Esophagus squamous epithelium (tissue), 5 donors: ENCODE measurements at regions not wholly inside any gene's neighbourhood (a gene's known extent, or its start where the extent isn't known, plus 50 kb on each side); places are given as distances from the start of the nearest gene placed in this dataset.

ENCODE experiments used
- DNase-seq: peaks from one replicate; lab custom pipeline; 2025; lab: John Stamatoyannopoulos, UW
- H3K27ac ChIP-seq, 4 donors: fragments of 200-600 bp; sonication (generic); one replicate each; pipeline ENCODE4 v1.5.1; 2016 to 2019; ENCODE audit warnings: mild to moderate bottlenecking in 1 of 4
- H3K27me3 ChIP-seq, 4 donors: fragments of 200-600 bp; sonication (generic); 1 replicate in 3 of 4; 2 replicates in 1 of 4; pipeline versions ENCODE4 v1.5.1 to v1.6.0; 2017 to 2021; ENCODE audit warnings: antibody characterized with exemption in 1 of 4
- H3K36me3 ChIP-seq, 3 donors: fragments of 200-600 bp; sonication (generic); one replicate each; pipeline ENCODE4 v1.5.1; 2016 to 2019
- H3K4me1 ChIP-seq, 3 donors: fragments of 200-600 bp; sonication (generic); one replicate each; pipeline ENCODE4 v1.5.1; 2017 to 2019
- H3K4me3 ChIP-seq, 4 donors: fragments of 200-600 bp; sonication (generic); 1 replicate in 3 of 4; 2 replicates in 1 of 4; pipeline ENCODE4 v1.5.1; 2016 to 2019; ENCODE audit warnings: mild to moderate bottlenecking in 2 of 4, moderate library complexity in 1 of 4
- H3K9me3 ChIP-seq, 3 donors: fragments of 200-600 bp; sonication (generic); one replicate each; pipeline ENCODE4 v1.5.1; 2016 to 2019
- POLR2A ChIP-seq, 4 donors: fragments of 450-650 bp; IDR thresholded peaks; one replicate each; pipeline ENCODE4 v1.6.1; 2017; ENCODE audit warnings: antibody characterized with exemption in 4 of 4, mild to moderate bottlenecking in 4 of 4, moderate library complexity in 3 of 4
- WGBS, 2 donors: methylation state at CpG; one replicate each; pipeline ENCODE4 v1.1.5; 2018; 5-methylcytosine and 5-hydroxymethylcytosine counted together
- intact Hi-C: fragments of 100-400 bp; cut with DNase I; formaldehyde crosslinking; loops from one replicate; pipeline ENCODE4 v1.15.0; 2022
- TF ChIP-seq, protein P1 (sequence below), 6 experiments: fragments of 450-650 bp in 4 of 6; fragments of 200-600 bp in 2 of 6; sonication (generic) in 2 of 6; IDR thresholded peaks; one replicate each; pipeline ENCODE4 v1.5.1; 2016 to 2019; ENCODE audit warnings: antibody characterized with exemption in 6 of 6, mild to moderate bottlenecking in 4 of 6, moderate library complexity in 4 of 6
- donor health status: DM: yes; HTN: yes; CAD: no.

GRCh38 chr7:64099656-64100531 is 54.7 kb downstream of the ZNF727 start:
- H3K36me3 ChIP-seq, result no peaks in the 10 kb centered on the region
- DNase-seq, result no peak
- peaks cover 0 to 81% (median 62%) of the 10 kb centered on the region in 3 donors for H3K9me3 ChIP-seq
- TF ChIP-seq POLR2A (IDR thresholded peaks at IDR 0.05), result no peak
- TF ChIP-seq, protein P1, sequence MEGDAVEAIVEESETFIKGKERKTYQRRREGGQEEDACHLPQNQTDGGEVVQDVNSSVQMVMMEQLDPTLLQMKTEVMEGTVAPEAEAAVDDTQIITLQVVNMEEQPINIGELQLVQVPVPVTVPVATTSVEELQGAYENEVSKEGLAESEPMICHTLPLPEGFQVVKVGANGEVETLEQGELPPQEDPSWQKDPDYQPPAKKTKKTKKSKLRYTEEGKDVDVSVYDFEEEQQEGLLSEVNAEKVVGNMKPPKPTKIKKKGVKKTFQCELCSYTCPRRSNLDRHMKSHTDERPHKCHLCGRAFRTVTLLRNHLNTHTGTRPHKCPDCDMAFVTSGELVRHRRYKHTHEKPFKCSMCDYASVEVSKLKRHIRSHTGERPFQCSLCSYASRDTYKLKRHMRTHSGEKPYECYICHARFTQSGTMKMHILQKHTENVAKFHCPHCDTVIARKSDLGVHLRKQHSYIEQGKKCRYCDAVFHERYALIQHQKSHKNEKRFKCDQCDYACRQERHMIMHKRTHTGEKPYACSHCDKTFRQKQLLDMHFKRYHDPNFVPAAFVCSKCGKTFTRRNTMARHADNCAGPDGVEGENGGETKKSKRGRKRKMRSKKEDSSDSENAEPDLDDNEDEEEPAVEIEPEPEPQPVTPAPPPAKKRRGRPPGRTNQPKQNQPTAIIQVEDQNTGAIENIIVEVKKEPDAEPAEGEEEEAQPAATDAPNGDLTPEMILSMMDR (IDR thresholded peaks at IDR 0.05), result no peak
- WGBS, 2 donors, result 58% methylated on average over 7 of the region's 59 CpGs; no CpG with 5 or more reads in 1 of the 2 donors
- intact Hi-C loops, result no loop called here
- no peak overlapping the region for H3K4me3 ChIP-seq
- H3K27me3 ChIP-seq, result no peaks in the 10 kb centered on the region
- H3K4me1 ChIP-seq, result no peaks in the 10 kb centered on the region
- no peak overlapping the region for H3K27ac ChIP-seq

DNA sequence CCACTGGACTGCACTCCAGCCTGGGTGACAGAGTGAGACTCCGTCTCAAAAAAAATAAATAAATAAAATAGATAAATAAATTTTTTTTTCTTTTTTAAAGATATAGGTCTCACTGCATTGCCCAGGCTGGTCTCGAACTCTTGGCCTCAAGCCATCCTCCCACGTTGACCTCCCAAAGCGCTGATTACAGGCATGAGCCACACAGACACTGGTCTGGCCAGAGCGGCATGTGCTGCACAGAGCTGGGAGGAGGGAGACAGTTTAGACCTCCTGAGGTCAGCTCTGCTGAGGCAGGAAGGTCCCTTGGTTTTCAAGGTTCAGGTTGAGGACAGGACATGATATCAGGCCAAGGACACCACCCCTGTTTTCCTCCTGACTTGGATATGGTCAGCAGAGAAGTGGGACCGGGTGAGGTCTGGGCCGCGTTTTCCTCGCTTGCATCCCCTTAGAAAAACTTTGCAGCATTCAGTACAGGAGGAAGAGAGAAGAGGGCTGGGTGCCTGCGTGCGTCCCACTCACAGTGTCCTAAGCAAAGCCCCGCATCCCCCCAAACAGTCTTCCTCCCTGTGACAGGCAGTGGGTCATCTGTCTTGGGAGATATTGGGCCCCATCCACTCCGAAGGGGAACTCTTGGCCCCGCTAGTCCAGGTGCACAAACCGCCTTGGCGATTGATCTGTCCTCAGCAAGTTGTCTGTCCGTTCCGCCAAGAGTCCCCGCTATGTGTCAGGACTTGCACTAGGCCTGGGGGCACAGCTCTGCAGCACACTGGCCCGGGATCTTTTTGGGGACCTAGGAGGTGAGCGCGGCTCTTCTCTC is 56.1 kb downstream of the ZNF727 start:
- no peak for DNase-seq
- no peak overlapping the region for H3K4me3 ChIP-seq
- no peaks in the 10 kb centered on the region for H3K4me1 ChIP-seq
- no peaks in the 10 kb centered on the region for H3K36me3 ChIP-seq
- peaks cover 0 to 66% (median 56%) of the 10 kb centered on the region in 3 donors for H3K9me3 ChIP-seq
- H3K27me3 ChIP-seq, result no peaks in the 10 kb centered on the region
- no peak overlapping the region for H3K27ac ChIP-seq
- TF ChIP-seq, protein P1 (IDR thresholded peaks at IDR 0.05), result no peak
- no peak for TF ChIP-seq POLR2A (IDR thresholded peaks at IDR 0.05)
- 90 to 92% methylated on average over 19 to 22 of the region's 22 CpGs for WGBS, 2 donors
- intact Hi-C loops, result no loop called here

DNA sequence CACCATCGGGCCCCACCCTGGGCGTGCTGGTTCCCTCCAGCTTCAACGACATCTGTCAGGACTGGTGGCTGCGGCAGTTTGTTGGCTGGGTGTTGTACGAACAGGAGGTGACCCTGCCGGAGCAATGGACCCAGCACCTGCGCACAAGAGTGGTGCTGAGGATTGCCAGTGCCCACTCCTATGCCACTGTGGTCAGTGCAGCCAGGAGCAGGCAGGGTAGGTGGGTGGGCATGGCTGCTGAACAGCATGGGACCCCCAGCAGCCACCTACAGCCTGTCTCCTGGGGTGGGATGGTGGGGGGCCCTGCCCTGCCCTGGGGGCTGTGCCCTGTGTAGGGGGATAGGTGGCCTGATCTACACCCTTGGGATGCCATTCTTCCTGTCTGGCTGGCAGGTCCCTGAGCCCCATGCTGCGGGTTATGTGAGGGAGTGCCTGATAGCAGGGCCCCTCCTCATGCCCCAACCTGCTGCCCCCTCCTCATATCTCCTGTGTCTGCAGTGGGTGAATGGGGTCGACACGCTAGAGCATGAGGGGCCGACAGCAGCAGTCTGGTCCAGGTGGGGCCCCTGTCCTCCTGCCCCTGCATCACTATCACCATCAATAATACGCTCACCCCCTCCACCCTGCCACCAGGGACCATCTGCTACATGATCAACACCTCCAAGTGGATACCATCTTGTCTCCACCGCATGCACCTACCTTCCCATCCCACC is 56.9 kb downstream of the ZNF727 start:
- WGBS, 2 donors, result 83 to 85% methylated on average over 1 to 9 of the region's 13 CpGs
- Histone ChIP-seq H3K4me1 (no peaks in the 10 kb centered on the region), H3K27me3 (no peaks in the 10 kb centered on the region), H3K36me3 (no peaks in the 10 kb centered on the region), H3K9me3 (peaks cover 0 to 62% (median 53%) of the 10 kb centered on the region in 3 donors), H3K4me3 (no peak overlapping the region), H3K27ac (no peak overlapping the region)
- TF ChIP-seq, protein P1 (IDR thresholded peaks at IDR 0.05), result no peak
- TF ChIP-seq POLR2A (IDR thresholded peaks at IDR 0.05), result no peak
- DNase-seq, result no peak
- intact Hi-C loops, result no loop called here

GRCh38 chr7:64102656-64103400 is 57.6 kb downstream of the ZNF727 start:
- H3K4me1 ChIP-seq, result no peaks in the 10 kb centered on the region
- H3K27ac ChIP-seq, result no peak overlapping the region
- 77 to 90% methylated on average over 4 to 5 of the region's 14 CpGs for WGBS, 2 donors
- H3K27me3 ChIP-seq, result no peaks in the 10 kb centered on the region
- H3K36me3 ChIP-seq, result no peaks in the 10 kb centered on the region
- TF ChIP-seq, protein P1 (IDR thresholded peaks at IDR 0.05), result no peak
- no peak for TF ChIP-seq POLR2A (IDR thresholded peaks at IDR 0.05)
- DNase-seq, result no peak
- no peak overlapping the region for H3K4me3 ChIP-seq
- H3K9me3 ChIP-seq, result peaks cover 0 to 54% (median 47%) of the 10 kb centered on the region in 3 donors
- intact Hi-C loops, result no loop called here
